IMR-90 (cell line): ENCODE measurements at regions not wholly inside any gene's neighbourhood (a gene's known extent, or its start where the extent isn't known, plus 50 kb on each side); places are given as distances from the start of the nearest gene placed in this dataset.

ENCODE experiments used
- ATAC-seq: fragments of 200-7000 bp; cut with Tn5 transposase; 2 replicates; pipeline ENCODE4 v1.9.1; 2020; ENCODE audit warnings: low read depth, mild to moderate bottlenecking, moderate library complexity
- BruUV-seq: library from RNA; stranded (reverse); fragments of 400-500 nt; replicated peaks from 2 replicates; lab custom pipeline; 2021; lab: Mats Ljungman, UMichigan
- CTCF ChIA-PET: fragments of 300-600 bp; formaldehyde crosslinking; extraction: SDS; loops from one replicate; lab custom pipeline; 2021; ENCODE audit warnings: antibody characterized with exemption; lab: Yijun Ruan, JAX
- POLR2A ChIA-PET: fragments of 300-600 bp; sonication (Branson Sonifier 250); formaldehyde crosslinking; loops from one replicate; lab custom pipeline; 2022; ENCODE audit warnings: antibody characterized with exemption; ENCODE audit not compliant: unreplicated experiment; lab: Charles Lee
- DNase-seq: peaks from one replicate; pipeline ENCODE4 v3.0.0; 2013
- H2AFZ ChIP-seq: replicated peaks from 2 replicates; pipeline ENCODE3; 2013; ENCODE audit warnings: low read length, mild to moderate bottlenecking; ENCODE audit not compliant: poor library complexity
- H2AK5ac ChIP-seq: 2 replicates; pipeline ENCODE4 v1.6.1; 2013; ENCODE audit warnings: low read depth, low read length, inconsistent platforms
- H2AK9ac ChIP-seq: replicated peaks from 2 replicates; pipeline ENCODE3; 2013; ENCODE audit warnings: mild to moderate bottlenecking, low read depth, low read length, moderate library complexity; ENCODE audit not compliant: poor library complexity
- H2BK120ac ChIP-seq: 2 replicates; pipeline ENCODE4 v1.6.1; 2013; ENCODE audit warnings: low read depth, low read length, inconsistent platforms
- H2BK15ac ChIP-seq: 3 replicates; pipeline ENCODE4 v1.6.1; 2013; ENCODE audit warnings: low read depth, low read length, inconsistent platforms
- H2BK20ac ChIP-seq: 2 replicates; pipeline ENCODE4 v1.6.1; 2013; ENCODE audit warnings: low read depth, mild to moderate bottlenecking, inconsistent platforms, low read length, moderate library complexity
- H2BK5ac ChIP-seq: 2 replicates; pipeline ENCODE4 v1.6.1; 2013; ENCODE audit warnings: mild to moderate bottlenecking, low read depth, low read length, inconsistent platforms; ENCODE audit not compliant: poor library complexity, severe bottlenecking
- H3K14ac ChIP-seq: replicated peaks from 2 replicates; pipeline ENCODE4 v1.6.1; 2013; ENCODE audit warnings: low read depth, low read length, inconsistent platforms
- H3K18ac ChIP-seq: 2 replicates; pipeline ENCODE4 v1.6.1; 2013; ENCODE audit warnings: low read depth, low read length, control low read depth
- H3K23ac ChIP-seq: 2 replicates; pipeline ENCODE4 v1.6.1; 2013; ENCODE audit warnings: low read depth, low read length, inconsistent platforms
- H3K27ac ChIP-seq: 2 replicates; pipeline ENCODE4 v1.5.1; 2013; ENCODE audit warnings: mild to moderate bottlenecking, control low read depth, low read length; ENCODE audit not compliant: insufficient read depth
- H3K27me3 ChIP-seq: 2 replicates; pipeline ENCODE4 v1.6.1; 2013; ENCODE audit warnings: low read length; ENCODE audit not compliant: control insufficient read depth, insufficient read depth
- H3K36me3 ChIP-seq: 2 replicates; pipeline ENCODE4 v1.6.1; 2013; ENCODE audit warnings: low read length, mixed read lengths; ENCODE audit not compliant: control insufficient read depth, insufficient read depth
- H3K4ac ChIP-seq: 2 replicates; pipeline ENCODE4 v1.6.1; 2013; ENCODE audit warnings: low read depth, low read length, inconsistent platforms
- H3K4me1 ChIP-seq: 2 replicates; pipeline ENCODE4 v1.6.1; 2013; ENCODE audit warnings: low read length, mixed read lengths; ENCODE audit not compliant: control insufficient read depth, insufficient read depth
- H3K4me2 ChIP-seq: 2 replicates; pipeline ENCODE4 v1.6.1; 2013; ENCODE audit warnings: low read depth, mild to moderate bottlenecking, control low read depth, low read length, moderate library complexity
- H3K4me3 ChIP-seq: 2 replicates; pipeline ENCODE4 v1.5.1; 2013; ENCODE audit warnings: low read depth, mild to moderate bottlenecking, control low read depth, low read length, moderate library complexity; ENCODE audit not compliant: insufficient read depth
- H3K56ac ChIP-seq: 2 replicates; pipeline ENCODE4 v1.6.1; 2013; ENCODE audit warnings: low read length, inconsistent platforms; ENCODE audit not compliant: insufficient read depth; ENCODE audit errors: extremely low read depth
- H3K79me1 ChIP-seq, 2 experiments: 2 replicates each; pipeline ENCODE4 v1.6.1; 2013; ENCODE audit warnings: low read length in 2 of 2, inconsistent platforms in 1 of 2, low read depth in 1 of 2
- H3K9ac ChIP-seq: 2 replicates; pipeline ENCODE4 v1.6.1; 2013; ENCODE audit warnings: low read depth, low read length, control low read depth
- H3K9me1 ChIP-seq: 2 replicates; pipeline ENCODE4 v1.6.1; 2013; ENCODE audit warnings: low read length, inconsistent platforms; ENCODE audit not compliant: insufficient read depth
- H3K9me3 ChIP-seq: 2 replicates; pipeline ENCODE4 v1.6.1; 2013; ENCODE audit warnings: low read length; ENCODE audit not compliant: control insufficient read depth, insufficient read depth
- H4K20me1 ChIP-seq: 2 replicates; pipeline ENCODE4 v1.6.1; 2013; ENCODE audit warnings: low read length, inconsistent platforms; ENCODE audit not compliant: insufficient read depth
- H4K5ac ChIP-seq: 2 replicates; pipeline ENCODE4 v1.6.1; 2013; ENCODE audit warnings: mild to moderate bottlenecking, low read depth, low read length, control low read depth
- H4K8ac ChIP-seq, 2 experiments: 2 replicates each; pipeline ENCODE4 v1.6.1; 2013; ENCODE audit warnings: low read depth in 2 of 2, low read length in 2 of 2, control low read depth in 1 of 2, inconsistent platforms in 1 of 2
- H4K91ac ChIP-seq: 2 replicates; pipeline ENCODE4 v1.6.1; 2013; ENCODE audit warnings: low read depth, low read length, inconsistent platforms; ENCODE audit not compliant: insufficient read depth
- BHLHE40 ChIP-seq: fragments of 150-350 bp; IDR thresholded peaks from 2 replicates; pipeline ENCODE4 v1.6.1; 2016; ENCODE audit warnings: mild to moderate bottlenecking, low read depth, low read length
- WGBS, 2 experiments: methylation state at CpG; one replicate each; pipeline versions ENCODE4 v1.1.5 to v1.1.7; 2013; ENCODE audit warnings: missing lambda C conversion rate in 2 of 2; ENCODE audit not compliant: insufficient read length in 1 of 2; ENCODE audit errors: extremely low coverage in 2 of 2; 5-methylcytosine and 5-hydroxymethylcytosine counted together
- dilution Hi-C: fragments of 300-500 bp; cut with HindIII; formaldehyde crosslinking; loops from one replicate; pipeline ENCODE4 v1.14.3; 2018; ENCODE audit warnings: low sequenced_read_pairs; ENCODE audit not compliant: unreplicated experiment
- in situ Hi-C: fragments of 300-500 bp; cut with MboI; formaldehyde crosslinking; loops from 3 replicates; pipeline ENCODE4 v1.14.3; 2019; ENCODE audit warnings: low sequenced_read_pairs, inconsistent platforms, mixed read lengths
- intact Hi-C: fragments of 100-400 bp; cut with micrococcal nuclease; formaldehyde crosslinking; loops from 2 replicates; pipeline ENCODE4 v1.10.0; 2022

- no peak overlapping the region for H4K8ac ChIP-seq
- dilution Hi-C loops = no loop called here
- no peak overlapping the region for H2AK9ac ChIP-seq
- intact Hi-C loops = no loop called here
- DNase-seq = no peak
- no peaks in the 10 kb centered on the region for H4K20me1 ChIP-seq
- ATAC-seq = no peak
- no peak overlapping the region for H2AFZ ChIP-seq
- no peak overlapping the region for H3K56ac ChIP-seq
- H3K4me2 ChIP-seq = no peak overlapping the region
- BruUV-seq = no TSS peak
- no peak overlapping the region for H2BK20ac ChIP-seq
- no peak overlapping the region for H3K4me3 ChIP-seq
- in situ Hi-C loops = no loop called here
- no CpG with 5 or more reads among the region's 1 CpG for WGBS, 2 experiments
- no peak for TF ChIP-seq BHLHE40
- H3K79me1 ChIP-seq = no peaks in the 10 kb centered on the region
- no peak overlapping the region for H2AK5ac ChIP-seq
- ChIA-PET CTCF (no interaction called here), POLR2A (no interaction called here)
- no peaks in the 10 kb centered on the region for H3K27me3 ChIP-seq
- H4K91ac ChIP-seq = no peak overlapping the region
- no peak overlapping the region for H2BK120ac ChIP-seq
- H3K4me1 ChIP-seq = no peaks in the 10 kb centered on the region
- no peak overlapping the region for H3K18ac ChIP-seq
- no peaks in the 10 kb centered on the region for H3K9me3 ChIP-seq
- H4K5ac ChIP-seq = no peak overlapping the region
- no peak overlapping the region for H3K9ac ChIP-seq
- H3K27ac ChIP-seq = no peak overlapping the region
- H3K36me3 ChIP-seq = no peaks in the 10 kb centered on the region
- no peak overlapping the region for H2BK15ac ChIP-seq
- H3K4ac ChIP-seq = no peak overlapping the region
- H3K23ac ChIP-seq = no peak overlapping the region
- H3K14ac ChIP-seq = no peak overlapping the region
- no peaks in the 10 kb centered on the region for H3K9me1 ChIP-seq
- no peak overlapping the region for H2BK5ac ChIP-seq
These were observed 322.3 kb downstream of the GBE1 start for GRCh38 chr3:81439108-81439507.
